ENCODE measurements at regions not wholly inside any gene's neighbourhood (a gene's known extent, or its start where the extent isn't known, plus 50 kb on each side); places are given as distances from the start of the nearest gene placed in this dataset.

DNA sequence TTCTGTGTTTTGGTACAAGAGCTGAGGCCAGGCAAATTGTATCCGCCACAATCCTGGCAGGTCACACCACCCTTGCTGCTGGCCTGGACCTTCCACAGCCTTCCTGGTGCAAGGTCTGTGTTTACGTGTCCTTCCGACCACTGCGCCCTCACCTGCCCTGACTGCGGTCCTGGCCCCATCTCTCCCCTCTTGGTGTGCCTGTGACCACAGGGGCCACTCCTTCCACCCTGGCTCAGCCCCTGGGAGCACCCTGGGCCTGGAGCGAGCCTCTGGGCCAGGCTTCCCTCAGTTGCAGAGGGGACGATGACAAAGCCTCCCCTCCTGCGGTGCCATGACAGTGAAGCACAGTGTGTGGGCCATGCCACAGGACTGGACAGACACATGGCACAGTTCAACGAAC, 104.5 kb downstream of the PLXNA1 start:
- FAIRE-seq (no peak), DNase-seq (ENCODE audit: insufficient read length, low spot score) (no peak)

GRCh38 chr3:127088511-127089351, 104.2 kb upstream of the PRR23E start:
- DNase-seq (ENCODE audit: insufficient read length, low spot score) (no peak), FAIRE-seq (no peak)

DNA sequence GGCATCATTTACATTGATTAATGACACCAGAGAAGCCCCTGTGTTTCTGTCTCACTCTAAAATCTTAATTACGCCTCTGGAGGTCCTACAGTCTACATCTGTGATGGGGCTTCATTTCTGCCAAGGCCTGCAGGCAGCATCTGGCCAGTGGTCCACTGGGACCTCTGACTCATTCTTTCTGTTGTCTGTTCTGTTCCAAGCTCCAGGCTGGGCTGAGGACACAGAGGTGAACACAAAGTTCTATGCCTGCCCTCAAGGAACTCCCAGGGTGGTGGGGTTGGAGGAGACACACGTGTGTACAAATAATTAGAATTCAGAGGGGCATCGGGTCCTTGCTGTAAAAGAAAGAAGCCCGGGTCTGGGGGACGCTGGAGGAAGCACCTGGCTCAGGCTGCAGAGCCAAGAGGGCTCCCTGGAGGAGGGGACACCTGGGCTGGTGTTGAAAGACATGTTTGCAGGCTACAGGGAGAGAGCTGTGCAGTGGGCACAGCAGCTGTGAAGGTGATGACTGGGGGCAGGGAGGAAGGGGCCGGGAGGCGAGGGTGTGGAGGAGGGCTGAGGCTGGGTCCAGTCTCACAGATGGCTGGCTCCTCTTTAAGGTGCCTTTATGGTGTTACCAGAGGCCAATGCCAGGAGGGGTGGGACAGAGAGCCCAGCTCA, 103.3 kb upstream of the PRR23E start:
- FAIRE-seq = no peak

DNA sequence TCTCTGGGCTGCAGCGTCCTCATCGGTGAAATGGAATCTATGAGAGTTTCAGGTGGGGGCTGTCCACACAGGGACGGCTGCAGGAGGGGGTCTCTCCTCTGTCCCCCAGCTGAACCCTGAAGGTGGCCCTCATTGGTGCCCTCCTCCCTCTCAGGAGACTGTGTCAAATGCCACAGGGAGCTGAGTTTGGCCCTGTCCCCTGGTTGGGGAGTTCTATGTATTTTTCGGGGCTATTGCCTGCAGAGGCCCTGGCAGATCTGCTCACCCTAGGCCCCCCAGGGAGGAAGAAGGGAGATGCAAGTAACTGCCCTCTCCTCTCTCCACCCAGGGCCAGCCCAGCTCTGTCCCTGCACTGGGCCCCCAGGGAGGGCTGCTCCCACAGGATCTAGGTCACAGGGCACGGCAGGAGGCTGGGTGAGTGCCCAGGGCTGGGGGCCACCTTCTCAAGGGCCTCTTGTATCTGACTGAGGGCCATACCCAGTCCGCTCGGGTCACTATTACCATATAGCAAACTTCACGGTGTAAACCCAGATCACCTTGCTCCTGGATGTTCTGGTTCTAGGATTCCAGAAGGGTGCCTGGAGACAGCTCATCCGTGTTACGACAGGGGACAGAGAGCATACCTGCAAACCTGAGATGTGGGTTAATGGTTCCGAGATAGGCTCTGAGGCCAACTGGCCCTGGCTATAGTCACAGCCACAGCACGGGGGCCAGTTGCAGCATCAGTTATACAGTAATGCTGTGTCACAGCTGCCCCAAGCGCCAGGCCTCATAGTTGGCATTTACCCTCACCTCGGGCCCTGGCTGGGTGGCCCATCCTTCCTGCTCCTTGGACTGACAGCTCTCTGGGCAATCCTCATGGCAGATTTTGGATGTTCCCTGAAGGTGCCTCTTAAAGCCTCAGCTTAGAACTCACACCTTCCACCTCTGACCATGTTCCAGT, 102.4 kb upstream of the PRR23E start:
- DNase-seq (ENCODE audit: insufficient read length, low spot score) (no peak), FAIRE-seq (no peak)

More for the DNA sequence above, 103.3 kb upstream of the PRR23E start:
- DNase-seq (ENCODE audit: insufficient read length, low spot score) = no peak

- FAIRE-seq = no peak
- no peak for DNase-seq (ENCODE audit: insufficient read length, low spot score)
These were observed 101.6 kb upstream of the PRR23E start for GRCh38 chr3:127091376-127091775.

DNA sequence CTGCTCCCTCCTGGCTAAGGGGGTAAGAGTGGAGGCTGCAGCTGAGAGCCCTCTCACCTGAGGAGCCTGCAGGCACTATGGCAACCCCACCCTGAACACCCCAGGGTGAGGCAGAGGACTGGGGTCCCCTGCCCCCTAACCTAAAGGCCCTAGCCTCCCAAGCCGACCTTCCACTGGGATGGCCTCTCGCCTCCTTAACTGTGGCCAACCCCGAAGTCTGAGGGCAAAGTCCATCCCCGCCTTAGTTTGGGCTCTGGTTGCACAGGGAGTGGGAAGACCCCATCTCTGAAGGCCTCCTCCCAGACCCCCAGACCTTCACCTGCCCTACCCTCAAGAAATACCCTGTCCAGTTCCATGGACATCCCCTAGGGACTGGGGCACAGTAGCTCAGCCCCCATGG, 100.6 kb upstream of the PRR23E start:
- no peak for FAIRE-seq
- no peak for DNase-seq (ENCODE audit: insufficient read length, low spot score)

DNA sequence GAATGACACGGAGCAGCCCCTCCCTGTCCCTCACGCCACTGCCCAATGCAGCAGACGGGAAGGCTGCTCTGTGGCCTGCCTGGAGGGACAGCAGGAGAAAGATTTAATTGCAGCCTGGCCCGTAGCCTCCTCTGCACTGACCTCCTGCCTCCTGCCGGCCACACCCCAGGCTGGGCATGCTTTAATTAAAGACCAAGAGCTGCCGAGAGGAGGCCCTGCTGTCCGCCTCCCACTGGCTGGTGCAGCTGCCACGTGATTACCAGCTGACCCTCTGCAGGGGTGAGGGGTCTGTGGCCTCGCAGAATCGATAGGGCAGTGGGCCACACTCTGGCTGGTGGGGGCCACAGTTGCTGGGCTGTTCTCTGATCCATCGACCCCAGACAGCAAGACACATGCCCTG, 100.2 kb upstream of the PRR23E start:
- FAIRE-seq (no peak), DNase-seq (ENCODE audit: insufficient read length, low spot score) (no peak)

DNA sequence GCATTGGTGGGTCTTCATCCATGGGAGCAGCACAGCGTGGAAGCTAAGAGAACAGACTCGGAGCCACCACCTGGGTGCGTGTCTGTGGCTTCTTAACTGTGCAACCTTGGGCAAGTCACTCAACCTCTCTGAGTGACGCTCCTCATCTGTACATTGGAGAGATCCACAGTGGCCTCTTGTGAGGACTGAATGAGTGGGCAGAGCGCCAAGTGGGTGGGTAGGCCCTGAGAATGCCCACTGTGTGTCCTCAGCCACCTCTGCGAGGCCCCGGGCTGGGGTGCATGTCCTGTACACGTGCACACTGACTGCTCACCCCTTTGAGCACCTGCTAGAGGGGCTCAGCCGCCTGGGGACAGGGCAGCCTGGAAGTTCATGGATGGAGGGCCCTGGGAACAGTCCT, 99.6 kb upstream of the PRR23E start:
- FAIRE-seq = no peak

DNA sequence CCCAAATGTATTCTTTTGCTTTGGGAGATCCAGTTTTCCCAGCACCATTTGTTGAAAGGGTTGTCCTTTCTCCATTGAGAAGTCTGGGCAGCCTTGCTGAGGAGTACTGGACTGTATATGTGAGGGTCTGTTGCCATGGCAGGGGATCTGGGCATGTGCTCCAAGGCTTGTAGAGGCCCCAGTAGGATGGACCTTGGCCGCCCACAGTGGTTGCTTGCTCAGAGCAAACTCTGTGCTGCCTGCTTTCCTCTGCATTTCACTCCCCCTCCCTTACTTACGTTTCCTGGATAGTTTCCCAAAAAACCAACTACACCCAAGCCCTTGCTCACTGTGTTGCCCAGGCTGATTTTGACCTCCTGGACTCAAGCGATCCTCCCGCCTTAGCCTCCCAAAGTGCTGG, 97.2 kb upstream of the PRR23E start:
- DNase-seq (ENCODE audit: insufficient read length, low spot score) (no peak), FAIRE-seq (no peak)

More for the DNA sequence above, 99.6 kb upstream of the PRR23E start:
- no peak for DNase-seq (ENCODE audit: insufficient read length, low spot score)

- FAIRE-seq (no peak), DNase-seq (ENCODE audit: insufficient read length, low spot score) (no peak)
These were observed 96.5 kb upstream of the PRR23E start for GRCh38 chr3:127096256-127097071.

DNA sequence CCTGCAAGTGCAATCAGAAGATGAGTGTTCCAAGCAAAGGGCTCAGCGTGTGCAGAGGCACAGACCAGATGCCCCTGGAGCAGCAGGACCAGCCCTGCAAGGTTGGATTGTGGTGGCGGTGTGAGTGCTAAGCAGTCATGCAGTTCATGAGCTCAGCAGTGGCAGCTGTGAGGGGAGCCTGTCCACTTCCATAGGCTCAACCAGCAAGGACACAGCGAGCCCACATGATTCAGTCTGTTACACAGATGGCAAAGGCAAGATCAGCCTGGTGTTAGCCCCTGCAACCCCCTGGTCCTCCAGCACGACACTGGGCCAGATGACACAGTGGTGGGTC, 95.9 kb upstream of the PRR23E start:
- DNase-seq (ENCODE audit: insufficient read length, low spot score) (no peak), FAIRE-seq (no peak)

DNA sequence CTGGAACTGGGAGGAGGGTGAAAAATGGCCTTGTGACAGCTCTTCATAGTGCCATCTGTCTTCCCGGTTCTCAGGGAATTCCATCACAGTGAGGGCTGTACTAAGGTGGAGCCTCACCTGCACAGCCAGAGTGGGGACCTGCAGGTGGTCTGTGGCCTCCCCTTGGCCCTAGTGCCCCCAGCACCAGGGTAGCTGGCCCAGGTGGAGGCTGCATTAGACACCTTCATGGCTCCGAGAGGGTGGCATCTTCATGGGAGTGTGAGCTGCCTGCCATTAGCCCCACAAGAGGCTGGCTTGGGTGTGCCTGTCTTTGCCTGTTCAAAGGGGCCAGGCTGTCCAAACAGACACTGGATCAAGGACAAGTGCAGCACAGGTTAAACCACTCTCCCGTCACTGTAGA, 95.5 kb upstream of the PRR23E start:
- FAIRE-seq = no peak
- no peak for DNase-seq (ENCODE audit: insufficient read length, low spot score)

DNA sequence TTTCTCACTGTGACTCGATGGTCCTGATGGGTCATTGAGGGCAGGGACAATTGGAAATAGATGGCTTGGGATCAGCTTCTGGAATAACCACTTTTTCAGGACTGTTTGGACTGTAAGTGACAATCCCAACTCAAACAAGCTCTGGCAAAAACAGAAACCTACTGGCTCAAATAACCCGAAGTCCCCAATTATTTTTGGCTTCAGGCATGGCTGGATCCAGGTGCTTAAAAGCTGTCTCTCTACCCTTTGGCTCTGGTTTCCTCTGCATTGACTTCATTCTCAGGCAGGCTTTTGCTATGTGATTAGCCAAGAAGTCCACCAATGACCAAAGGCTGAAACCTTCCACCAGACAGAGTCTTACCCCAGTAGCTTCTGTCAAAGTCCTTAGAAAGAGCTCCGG, 92.9 kb upstream of the PRR23E start:
- DNase-seq (ENCODE audit: insufficient read length, low spot score) (no peak), FAIRE-seq (no peak)

DNA sequence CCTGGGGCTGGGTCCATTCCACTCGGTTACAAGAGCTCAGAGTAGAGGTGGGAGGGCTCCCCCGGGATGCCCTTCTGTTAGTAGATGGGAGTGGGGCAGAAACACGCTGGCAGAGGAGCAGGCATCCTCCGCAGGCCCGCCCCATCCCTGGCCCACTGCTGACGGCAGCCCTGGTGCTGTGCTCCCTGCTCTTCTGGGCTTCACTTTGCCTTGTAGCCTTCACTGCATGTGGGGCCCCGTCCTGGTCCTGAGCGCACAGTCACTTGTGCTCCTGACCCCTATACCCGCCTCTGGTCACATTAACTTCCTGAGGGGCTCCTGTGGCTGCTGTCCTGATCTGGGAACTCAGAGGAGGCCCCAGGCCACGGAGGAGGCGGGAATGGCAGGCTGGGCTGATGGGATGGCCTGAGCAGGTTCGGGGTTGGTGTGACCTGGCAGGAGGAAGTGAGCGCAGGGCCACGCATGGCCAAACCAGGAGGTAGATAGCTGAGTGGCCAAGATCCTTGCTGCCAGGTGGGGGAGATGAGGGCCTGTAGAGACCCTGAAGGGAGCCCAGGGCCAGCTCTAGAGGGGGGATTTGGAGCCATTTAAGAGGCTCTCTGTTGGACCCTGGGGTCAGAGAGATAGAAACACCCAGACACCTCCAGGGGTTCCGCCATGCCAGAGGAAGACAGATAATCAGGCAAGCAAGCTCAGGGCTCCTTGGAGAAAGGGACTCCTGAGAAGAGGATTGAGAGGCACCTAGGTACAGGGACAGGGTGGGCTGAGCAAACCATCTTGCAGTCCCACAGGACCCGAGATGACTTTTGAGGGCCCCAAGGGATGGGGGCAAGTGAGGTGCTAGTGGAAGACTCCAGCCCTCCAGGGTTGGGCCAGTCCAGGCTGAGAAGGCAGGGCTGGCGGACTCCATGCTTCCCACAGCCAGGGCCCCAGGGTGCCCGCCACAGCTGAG, 92.2 kb upstream of the PRR23E start:
- FAIRE-seq (no peak), DNase-seq (ENCODE audit: insufficient read length, low spot score) (no peak)

- FAIRE-seq (no peak), DNase-seq (ENCODE audit: insufficient read length, low spot score) (no peak)
These were observed 91.3 kb upstream of the PRR23E start for GRCh38 chr3:127101411-127102187.

GRCh38 chr3:127102188-127102520, 90.8 kb upstream of the PRR23E start:
- DNase-seq (ENCODE audit: insufficient read length, low spot score) (no peak), FAIRE-seq (no peak)

DNA sequence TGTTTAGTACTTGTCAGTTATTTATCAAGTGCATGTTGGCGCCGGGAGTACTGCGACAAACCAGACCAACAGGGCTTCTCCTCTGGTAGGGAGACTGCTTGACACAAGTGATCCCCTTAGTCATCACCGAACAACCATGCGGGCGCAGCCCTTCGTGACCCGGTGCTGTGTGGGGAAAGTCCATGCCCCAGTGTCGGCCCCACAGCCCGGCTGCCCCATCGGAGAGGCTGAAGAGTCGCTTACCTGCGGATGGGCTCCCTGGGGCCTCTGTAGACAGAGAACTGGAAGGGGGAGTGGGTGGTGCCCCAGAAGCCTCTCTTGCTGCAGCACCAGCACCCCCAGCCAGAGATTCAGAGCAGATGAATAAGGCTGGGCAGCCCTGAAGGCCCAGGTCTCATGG, 90.3 kb upstream of the PRR23E start:
- DNase-seq (ENCODE audit: insufficient read length, low spot score) = no peak
- no peak for FAIRE-seq

- DNase-seq (ENCODE audit: insufficient read length, low spot score) (no peak), FAIRE-seq (no peak)
These were observed 89.9 kb upstream of the PRR23E start for GRCh38 chr3:127103080-127103479.

DNA sequence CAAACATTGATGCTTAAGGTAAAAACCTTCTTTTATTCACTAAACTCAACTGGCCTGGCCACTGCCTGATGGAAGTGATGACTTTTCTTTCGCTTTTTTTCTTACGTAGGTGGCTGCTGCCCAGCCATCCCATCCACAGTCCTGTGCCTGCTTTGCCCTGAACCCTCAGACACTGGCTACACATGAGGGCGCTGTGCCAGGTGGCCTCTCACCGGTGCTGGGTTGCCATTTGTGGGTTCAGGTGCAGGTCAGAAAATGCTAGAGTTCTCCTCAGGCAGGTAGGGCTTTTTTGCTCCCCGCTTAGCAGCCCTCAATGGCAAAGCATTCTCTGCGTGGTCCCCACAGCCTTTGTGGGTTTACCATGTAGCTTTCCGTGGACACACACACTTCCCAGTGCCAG, 88.3 kb upstream of the PRR23E start:
- no peak for DNase-seq (ENCODE audit: insufficient read length, low spot score)
- no peak for FAIRE-seq
